ENCODE measurements at regions not wholly inside any gene's neighbourhood (a gene's known extent, or its start where the extent isn't known, plus 50 kb on each side); places are given as distances from the start of the nearest gene placed in this dataset.

DNA sequence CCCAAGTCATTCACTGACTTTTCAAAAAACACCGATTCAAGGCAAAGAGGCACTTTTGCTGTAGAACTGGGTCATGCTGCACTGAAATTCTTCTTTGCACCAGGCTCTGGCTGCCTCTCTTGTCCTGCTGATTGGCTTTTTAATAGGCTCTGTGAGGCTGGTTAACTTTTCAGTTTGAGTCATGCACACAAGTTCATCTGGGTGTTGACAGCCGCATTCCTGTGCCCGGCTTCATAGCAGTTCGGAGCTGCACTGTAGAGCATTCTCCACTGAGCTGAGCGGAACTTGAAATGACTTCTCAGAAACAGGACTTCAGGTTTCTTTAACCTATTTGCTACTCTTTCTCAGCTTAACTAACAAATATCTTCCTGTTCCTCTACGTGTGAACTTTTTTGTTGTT lies 978.3 kb downstream of the UQCRFS1 start:
- no peak for DNase-seq (ENCODE audit: low read depth)
- no peak overlapping the region for H3K4me3 ChIP-seq (ENCODE audit: low read depth, low read length)
- no peaks in the 10 kb centered on the region for H3K27me3 ChIP-seq (ENCODE audit: control insufficient read depth, insufficient read depth, low read length)
- no peaks in the 10 kb centered on the region for H3K36me3 ChIP-seq (ENCODE audit: control insufficient read depth, insufficient read depth, low read length)
- TF ChIP-seq, protein P1, sequence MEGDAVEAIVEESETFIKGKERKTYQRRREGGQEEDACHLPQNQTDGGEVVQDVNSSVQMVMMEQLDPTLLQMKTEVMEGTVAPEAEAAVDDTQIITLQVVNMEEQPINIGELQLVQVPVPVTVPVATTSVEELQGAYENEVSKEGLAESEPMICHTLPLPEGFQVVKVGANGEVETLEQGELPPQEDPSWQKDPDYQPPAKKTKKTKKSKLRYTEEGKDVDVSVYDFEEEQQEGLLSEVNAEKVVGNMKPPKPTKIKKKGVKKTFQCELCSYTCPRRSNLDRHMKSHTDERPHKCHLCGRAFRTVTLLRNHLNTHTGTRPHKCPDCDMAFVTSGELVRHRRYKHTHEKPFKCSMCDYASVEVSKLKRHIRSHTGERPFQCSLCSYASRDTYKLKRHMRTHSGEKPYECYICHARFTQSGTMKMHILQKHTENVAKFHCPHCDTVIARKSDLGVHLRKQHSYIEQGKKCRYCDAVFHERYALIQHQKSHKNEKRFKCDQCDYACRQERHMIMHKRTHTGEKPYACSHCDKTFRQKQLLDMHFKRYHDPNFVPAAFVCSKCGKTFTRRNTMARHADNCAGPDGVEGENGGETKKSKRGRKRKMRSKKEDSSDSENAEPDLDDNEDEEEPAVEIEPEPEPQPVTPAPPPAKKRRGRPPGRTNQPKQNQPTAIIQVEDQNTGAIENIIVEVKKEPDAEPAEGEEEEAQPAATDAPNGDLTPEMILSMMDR (IDR thresholded peaks at IDR 0.05; ENCODE audit: insufficient read depth, low read length, severe bottlenecking) = no peak
- no peak for FAIRE-seq

DNA sequence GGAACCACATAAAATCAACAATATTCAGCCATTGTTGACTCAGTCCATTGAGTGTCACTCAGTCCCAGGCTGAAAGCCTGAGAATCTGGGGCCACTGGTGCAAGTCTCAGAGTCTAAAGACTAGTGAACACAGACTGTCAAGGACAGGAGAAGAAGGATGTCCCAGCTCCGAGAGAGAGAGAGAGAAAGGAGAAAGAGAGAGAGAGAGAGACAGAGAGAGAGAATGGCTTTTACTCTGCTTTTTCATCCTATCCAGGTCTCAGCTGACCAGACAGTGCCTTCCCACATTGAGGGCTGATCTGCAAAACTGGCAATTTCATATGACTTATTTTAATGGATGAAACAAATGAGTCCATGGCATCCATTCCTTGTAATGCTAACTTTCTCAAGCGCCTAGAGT lies 984.1 kb downstream of the UQCRFS1 start:
- no peak for FAIRE-seq

DNA sequence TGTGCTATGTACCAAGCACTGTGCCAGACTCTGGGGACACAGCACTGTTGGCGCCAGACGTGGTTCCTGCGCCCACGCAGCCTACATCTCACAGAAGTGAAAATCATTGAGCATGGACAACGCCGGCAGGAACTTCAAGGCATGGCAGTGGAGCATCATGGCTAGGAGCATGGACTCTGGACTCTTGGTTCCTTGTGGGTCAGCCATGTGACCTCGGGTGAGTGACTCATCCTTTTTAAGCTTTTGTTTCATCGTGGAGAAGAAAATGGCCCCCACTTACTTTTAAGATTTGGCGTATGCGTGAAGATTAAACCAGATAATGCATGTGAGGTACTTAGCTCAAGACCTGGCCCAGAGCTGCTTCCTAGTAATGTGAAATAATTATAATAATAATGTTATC lies 988.5 kb downstream of the UQCRFS1 start:
- Histone ChIP-seq H3K27me3 (ENCODE audit: control insufficient read depth, insufficient read depth, low read length) (no peaks in the 10 kb centered on the region), H3K36me3 (ENCODE audit: control insufficient read depth, insufficient read depth, low read length) (no peaks in the 10 kb centered on the region), H3K4me3 (ENCODE audit: low read depth, low read length) (no peak overlapping the region)
- FAIRE-seq (no peak), DNase-seq (ENCODE audit: low read depth) (no peak)
- TF ChIP-seq, protein P1 (IDR thresholded peaks at IDR 0.05; ENCODE audit: insufficient read depth, low read length, severe bottlenecking) = no peak

More for the DNA sequence above, 984.1 kb downstream of the UQCRFS1 start:
- Histone ChIP-seq H3K4me3 (ENCODE audit: low read depth, low read length) (no peak overlapping the region), H3K36me3 (ENCODE audit: control insufficient read depth, insufficient read depth, low read length) (no peaks in the 10 kb centered on the region), H3K27me3 (ENCODE audit: control insufficient read depth, insufficient read depth, low read length) (no peaks in the 10 kb centered on the region)
- TF ChIP-seq, protein P1 (IDR thresholded peaks at IDR 0.05; ENCODE audit: insufficient read depth, low read length, severe bottlenecking) = no peak
- no peak for DNase-seq (ENCODE audit: low read depth)

DNA sequence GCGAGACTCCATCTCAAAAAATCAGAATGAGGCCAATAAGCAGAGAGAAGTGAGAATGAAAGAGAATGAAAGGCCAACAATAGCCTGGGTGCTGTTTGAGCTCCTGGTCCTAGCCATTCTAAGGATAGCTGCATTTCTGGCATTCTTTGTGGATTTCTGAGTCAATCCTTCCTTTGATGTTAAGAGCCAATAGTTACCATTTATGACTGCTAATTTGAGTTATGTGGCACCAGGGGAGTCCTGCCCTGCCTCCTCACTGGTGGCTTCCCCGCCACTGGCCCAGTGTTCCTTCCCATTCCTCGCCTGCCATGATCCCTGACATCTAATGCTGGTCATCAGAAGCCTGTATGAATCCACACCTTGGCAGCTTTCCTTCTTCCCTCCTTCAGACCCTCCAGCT lies 991.2 kb downstream of the UQCRFS1 start:
- TF ChIP-seq, protein P1 (IDR thresholded peaks at IDR 0.05; ENCODE audit: insufficient read depth, low read length, severe bottlenecking) = no peak
- FAIRE-seq (no peak), DNase-seq (ENCODE audit: low read depth) (no peak)
- Histone ChIP-seq H3K27me3 (ENCODE audit: control insufficient read depth, insufficient read depth, low read length) (no peaks in the 10 kb centered on the region), H3K4me3 (ENCODE audit: low read depth, low read length) (no peak overlapping the region), H3K36me3 (ENCODE audit: control insufficient read depth, insufficient read depth, low read length) (no peaks in the 10 kb centered on the region)

DNA sequence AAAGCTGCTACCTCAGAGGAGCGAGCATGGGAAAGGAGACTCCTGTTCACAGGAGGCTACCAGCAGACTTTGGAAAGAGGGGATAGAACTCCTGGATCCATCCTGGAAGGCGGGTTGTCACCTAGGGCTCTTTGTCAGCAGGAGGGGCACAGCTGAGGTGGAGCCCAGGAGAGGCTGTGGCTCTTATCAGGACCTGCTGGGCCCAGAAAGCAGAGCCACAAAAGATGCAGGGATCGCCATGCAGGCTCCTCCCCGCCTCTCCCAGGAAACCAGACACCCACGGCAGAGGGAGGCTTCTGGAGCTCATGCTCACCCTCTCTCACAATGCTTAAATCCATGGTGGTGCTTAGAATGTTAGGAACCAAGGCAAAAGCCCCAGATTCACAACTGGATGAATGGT lies 994.2 kb downstream of the UQCRFS1 start:
- no peaks in the 10 kb centered on the region for H3K27me3 ChIP-seq (ENCODE audit: control insufficient read depth, insufficient read depth, low read length)
- DNase-seq (ENCODE audit: low read depth) (no peak), FAIRE-seq (no peak)
- TF ChIP-seq, protein P1 (IDR thresholded peaks at IDR 0.05; ENCODE audit: insufficient read depth, low read length, severe bottlenecking) = no peak
- H3K4me3 ChIP-seq (ENCODE audit: low read depth, low read length) = no peak overlapping the region
- H3K36me3 ChIP-seq (ENCODE audit: control insufficient read depth, insufficient read depth, low read length) = no peaks in the 10 kb centered on the region

DNA sequence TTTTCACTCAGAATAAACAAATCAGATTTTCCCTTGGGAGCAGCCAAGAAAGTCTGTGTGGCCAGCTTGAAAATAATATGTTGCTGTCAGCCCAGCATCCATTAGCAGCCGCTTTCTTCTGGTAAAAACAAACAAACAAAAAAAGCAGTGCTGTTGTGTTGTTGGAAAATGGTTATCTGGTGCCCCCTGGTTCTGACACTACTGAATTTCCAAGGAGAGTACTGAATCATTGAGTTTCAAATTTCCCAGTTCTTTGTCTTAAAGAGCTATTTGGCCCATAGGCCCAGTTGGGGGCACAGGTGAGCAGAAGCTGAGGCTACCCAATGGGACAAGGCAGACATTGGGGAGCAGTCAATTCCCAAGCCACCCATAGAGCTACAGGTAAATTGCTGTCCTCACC lies 995.9 kb downstream of the UQCRFS1 start:
- TF ChIP-seq, protein P1 (IDR thresholded peaks at IDR 0.05; ENCODE audit: insufficient read depth, low read length, severe bottlenecking) = no peak
- DNase-seq (ENCODE audit: low read depth) (no peak), FAIRE-seq (no peak)
- no peaks in the 10 kb centered on the region for H3K27me3 ChIP-seq (ENCODE audit: control insufficient read depth, insufficient read depth, low read length)
- no peaks in the 10 kb centered on the region for H3K36me3 ChIP-seq (ENCODE audit: control insufficient read depth, insufficient read depth, low read length)
- H3K4me3 ChIP-seq (ENCODE audit: low read depth, low read length) = no peak overlapping the region

Data from bronchial epithelial cell (primary cell).